ENCODE measurements at regions not wholly inside any gene's neighbourhood (a gene's known extent, or its start where the extent isn't known, plus 50 kb on each side); places are given as distances from the start of the nearest gene placed in this dataset.

GRCh38 chr5:32848120-32848519 is 137.0 kb downstream of the NPR3 start:
- no peak for TF ChIP-seq CTCF (conservative IDR thresholded peaks at IDR 0.05)
- TF ChIP-seq ZFX (IDR thresholded peaks at IDR 0.05): no peak
